HG03196 (cell line): ENCODE measurements at regions not wholly inside any gene's neighbourhood (a gene's known extent, or its start where the extent isn't known, plus 50 kb on each side); places are given as distances from the start of the nearest gene placed in this dataset.

Experiments used
- ATAC-seq: cut with Tn5 transposase; IDR thresholded peaks from one replicate; pipeline ENCODE4 v1.9.1; 2021; ENCODE audit not compliant: unreplicated experiment

DNA sequence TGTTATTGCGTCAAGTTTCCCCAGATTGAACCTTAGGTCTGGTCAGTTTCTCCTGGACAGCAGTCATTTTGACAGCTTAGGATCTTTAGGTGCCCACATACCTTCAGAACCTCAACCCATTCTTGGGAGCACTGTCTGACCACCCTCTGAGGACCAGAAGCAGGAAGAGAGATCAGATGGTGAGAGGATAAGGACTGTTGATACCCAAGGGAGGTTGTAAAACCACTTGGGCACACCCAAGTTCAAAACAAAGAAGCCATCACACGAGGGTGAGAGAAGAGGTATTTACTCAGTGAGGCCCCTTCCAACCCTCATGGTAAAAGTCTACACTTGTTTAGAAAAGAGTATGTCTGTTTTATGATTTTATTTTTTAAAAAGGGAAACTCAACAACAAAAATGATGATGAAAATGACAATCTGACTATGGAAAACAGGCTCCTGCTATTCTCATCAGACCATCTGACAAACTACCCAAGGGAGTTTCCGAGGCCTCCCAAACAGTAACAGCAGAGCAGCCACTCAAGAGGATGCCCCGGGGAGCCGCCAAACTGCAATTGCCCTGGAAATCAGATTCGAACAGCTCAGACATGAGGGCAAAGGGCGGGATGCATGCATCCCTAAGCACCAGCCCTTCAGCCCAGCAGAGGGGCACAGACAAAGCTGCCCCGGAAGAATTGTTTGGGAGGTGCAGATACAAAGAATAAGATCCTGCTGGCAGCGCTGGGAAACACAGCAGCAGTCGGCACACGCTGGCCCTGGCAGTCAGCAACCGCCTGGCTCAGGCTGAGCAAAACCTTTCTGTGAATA, 162.6 kb upstream of the PLEKHG7 start:
- peak; percentile 34 for ATAC-seq

GRCh38 chr12:92539110-92539749, 163.6 kb upstream of the PLEKHG7 start:
- ATAC-seq = peak; percentile 57

- ATAC-seq = no peak
Measured at GRCh38 chr12:92537290-92537960, 165.4 kb upstream of the PLEKHG7 start.

GRCh38 chr12:92535961-92536360, 166.8 kb upstream of the PLEKHG7 start:
- ATAC-seq = no peak

GRCh38 chr12:92533280-92533890, 169.4 kb upstream of the PLEKHG7 start:
- ATAC-seq = no peak

GRCh38 chr12:92530706-92531105, 172.1 kb upstream of the PLEKHG7 start:
- no peak for ATAC-seq

DNA sequence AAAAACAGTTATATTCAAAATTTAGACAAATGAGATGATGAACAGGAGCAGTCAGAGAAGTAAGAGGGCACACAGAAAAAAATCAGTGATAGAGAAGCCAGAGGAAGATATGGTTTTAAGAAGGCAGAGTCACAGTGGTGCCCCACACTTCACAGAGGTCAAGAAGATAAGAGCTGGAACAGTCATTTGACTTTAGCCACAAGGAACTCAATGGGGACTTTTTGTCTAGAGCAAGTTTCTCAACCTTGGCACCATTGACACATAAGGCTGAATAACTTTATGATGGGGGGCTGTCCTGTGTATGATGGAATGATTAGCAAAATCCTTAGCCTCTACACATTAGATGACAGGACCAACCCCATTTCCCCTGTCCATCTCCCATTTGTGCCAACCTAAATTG, 172.8 kb upstream of the PLEKHG7 start:
- peak; percentile 50 for ATAC-seq

DNA sequence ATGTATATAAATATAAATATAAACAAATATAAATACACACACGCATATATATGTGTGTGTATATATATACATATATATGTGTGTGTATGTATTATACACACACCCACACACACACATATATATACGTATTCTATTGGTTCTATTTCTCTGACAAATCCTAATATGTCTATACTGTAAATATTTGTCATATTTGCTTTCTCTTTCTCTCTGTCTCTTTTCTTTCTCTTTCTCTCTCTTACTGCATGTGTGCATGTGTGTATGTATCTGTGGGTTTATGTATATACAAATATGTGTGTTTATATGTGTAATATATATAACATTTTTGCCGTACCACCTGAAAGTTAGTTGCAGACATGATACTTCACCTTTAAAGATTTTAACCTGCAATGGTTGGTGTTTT, 174.2 kb upstream of the PLEKHG7 start:
- ATAC-seq = no peak

DNA sequence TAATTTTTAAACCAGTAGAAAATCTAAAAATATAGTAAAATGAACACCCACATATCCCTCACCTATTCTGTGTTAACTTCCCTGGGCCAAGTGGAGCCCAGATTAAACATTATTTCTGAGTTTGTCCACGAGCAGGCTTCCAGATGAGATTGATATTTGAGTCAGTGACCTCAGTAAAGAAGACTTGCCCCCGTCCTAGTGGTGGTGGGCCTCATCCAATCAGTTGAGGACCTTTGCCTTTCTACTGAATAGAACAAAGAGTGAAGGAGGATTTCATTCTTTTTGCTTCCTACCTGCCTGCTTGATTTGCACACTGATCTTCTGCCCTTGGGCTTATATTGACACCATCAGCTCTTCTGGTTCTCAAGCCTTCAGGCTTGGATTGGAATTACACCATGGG, 174.7 kb upstream of the PLEKHG7 start:
- ATAC-seq = no peak

DNA sequence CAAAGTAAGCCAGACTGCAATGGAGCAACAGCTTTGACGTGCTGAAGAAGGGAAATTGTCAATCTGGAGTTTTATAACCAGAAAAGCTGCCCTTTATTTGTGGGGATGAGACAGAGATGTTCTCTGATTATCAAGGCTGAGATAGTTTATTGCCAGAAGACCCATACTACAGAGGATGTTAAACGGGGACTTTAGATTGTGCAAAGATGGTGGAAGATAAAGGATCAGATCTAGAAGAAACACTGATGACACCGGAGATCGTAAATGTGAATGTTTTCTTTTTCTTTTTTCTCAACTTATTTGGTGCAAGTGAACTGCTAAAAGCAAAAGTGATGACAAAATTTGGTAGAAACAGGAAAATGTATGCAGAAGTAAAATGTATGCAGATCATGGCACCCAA, 178.3 kb upstream of the PLEKHG7 start:
- no peak for ATAC-seq

DNA sequence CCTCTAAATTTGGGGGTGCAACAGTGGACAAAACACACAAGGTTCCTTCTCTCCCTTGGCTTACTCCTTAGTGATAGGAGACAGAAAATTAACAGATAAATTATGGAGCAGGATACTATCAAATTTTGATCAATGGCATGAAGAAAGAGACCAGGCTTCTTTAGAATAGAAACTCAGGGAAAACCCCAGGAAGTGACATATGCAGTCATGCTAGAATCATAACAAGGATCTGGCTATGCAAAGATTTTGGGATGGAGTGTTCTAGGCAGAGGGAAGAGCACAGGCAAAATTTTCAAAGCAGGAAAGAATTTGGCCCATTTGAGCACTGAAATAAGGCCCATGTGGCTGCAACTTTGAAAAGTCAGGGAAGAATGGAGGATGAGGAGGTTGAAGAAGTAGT, 182.3 kb upstream of the PLEKHG7 start:
- no peak for ATAC-seq

DNA sequence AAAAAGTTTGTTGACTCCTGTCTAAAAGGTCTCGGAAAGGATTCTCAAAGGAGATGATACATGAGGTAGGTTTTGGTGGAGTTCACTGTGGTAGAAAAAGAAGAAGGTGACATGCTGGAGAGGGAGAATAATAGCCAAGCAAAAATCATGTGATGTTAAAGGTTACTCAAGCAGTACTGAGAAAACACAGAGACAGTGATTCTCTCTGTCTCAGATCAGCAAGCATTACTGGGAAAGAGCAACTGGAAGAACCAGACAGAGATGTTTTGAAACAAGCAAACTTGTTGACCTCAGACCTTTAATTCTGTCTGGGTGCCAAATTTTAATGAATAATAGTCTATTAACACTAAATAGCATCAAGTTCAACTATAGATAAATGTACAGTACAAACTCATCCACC, 183.5 kb upstream of the PLEKHG7 start:
- ATAC-seq = no peak

- no peak for ATAC-seq
Measured at GRCh38 chr12:92518071-92518470, 184.7 kb upstream of the PLEKHG7 start.

DNA sequence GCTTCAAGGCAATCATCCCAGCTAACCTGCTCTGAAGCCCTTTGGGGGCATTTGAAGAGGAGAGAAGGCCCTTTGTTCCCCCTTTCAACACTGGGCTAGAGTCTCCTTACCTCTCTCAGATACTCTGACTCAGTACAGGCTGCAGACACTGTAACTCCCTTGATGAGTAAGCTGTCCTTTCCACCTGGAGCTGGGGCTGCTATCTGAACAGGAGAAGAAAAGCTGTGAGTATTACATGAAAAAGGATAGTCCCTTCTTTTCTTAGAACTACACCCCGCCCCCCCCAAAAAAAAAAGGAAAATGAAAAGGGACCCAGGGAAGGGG, 186.6 kb upstream of the PLEKHG7 start:
- ATAC-seq = no peak

DNA sequence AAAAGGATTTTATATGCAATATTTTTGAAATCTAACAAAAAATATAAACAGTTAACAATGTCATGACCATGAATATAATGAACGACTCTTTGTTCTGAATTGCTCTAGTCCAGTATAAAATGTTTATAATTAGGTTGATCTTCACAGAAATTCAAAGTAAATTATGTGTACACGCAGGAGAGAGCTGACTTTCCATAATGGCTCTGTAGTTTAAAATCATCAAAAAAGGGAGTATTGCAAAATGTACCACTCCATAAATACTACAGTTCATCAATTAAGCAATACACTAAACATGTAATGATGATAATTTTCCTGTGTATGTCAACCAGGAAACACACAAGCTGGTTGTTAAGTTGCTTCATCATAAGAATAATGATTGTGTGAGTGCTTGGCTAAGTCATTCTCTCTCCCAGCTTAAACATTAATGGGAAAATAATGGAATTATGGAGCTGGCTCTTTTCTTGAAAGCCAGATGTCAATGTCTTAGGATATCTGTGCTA, 189.5 kb upstream of the PLEKHG7 start:
- no peak for ATAC-seq

- no peak for ATAC-seq
Measured at GRCh38 chr12:92511786-92512185, 191.0 kb upstream of the PLEKHG7 start.

GRCh38 chr12:92509156-92509738, 193.5 kb upstream of the PLEKHG7 start:
- ATAC-seq = no peak

DNA sequence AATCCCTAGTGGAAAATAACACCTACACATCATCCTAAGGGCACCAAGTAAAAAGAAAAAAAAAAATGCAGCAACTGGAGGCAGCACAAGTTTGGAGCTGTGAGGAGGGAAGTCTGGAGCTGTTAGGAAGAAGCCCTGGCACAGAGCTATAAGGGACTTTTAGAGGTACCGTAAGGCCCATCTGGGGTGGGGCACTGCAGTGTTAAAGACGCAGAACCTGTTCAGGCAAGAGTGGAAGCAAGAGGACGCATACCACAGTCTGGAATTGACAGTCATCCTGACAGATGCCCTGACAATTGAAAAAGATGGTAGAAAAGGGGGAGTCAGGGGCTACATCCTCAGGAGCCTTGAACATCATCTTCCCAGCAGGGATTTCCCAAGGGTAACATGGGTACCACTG, 195.9 kb upstream of the PLEKHG7 start:
- no peak for ATAC-seq

GRCh38 chr12:92506460-92506859, 196.3 kb upstream of the PLEKHG7 start:
- ATAC-seq = no peak

- no peak for ATAC-seq
Measured at GRCh38 chr12:92505254-92506231, 197.2 kb upstream of the PLEKHG7 start.
